PC-3 (cell line): ENCODE measurements at regions not wholly inside any gene's neighbourhood (a gene's known extent, or its start where the extent isn't known, plus 50 kb on each side); places are given as distances from the start of the nearest gene placed in this dataset.

ENCODE experiments used
- ATAC-seq: fragments of 200-7000 bp; cut with Tn5 transposase; 2 replicates; pipeline ENCODE4 v1.9.1; 2020; ENCODE audit warnings: mild to moderate bottlenecking, moderate library complexity
- BruUV-seq: library from RNA; stranded (reverse); fragments of 400-500 nt; replicated peaks from 2 replicates; lab custom pipeline; 2021; lab: Mats Ljungman, UMichigan
- CTCF ChIA-PET: fragments of 300-600 bp; sonication (Branson Sonifier 250); formaldehyde crosslinking; loops from one replicate; lab custom pipeline; 2022; ENCODE audit warnings: antibody characterized with exemption; lab: Charles Lee
- POLR2A ChIA-PET: fragments of 300-600 bp; sonication (Branson Sonifier 250); formaldehyde crosslinking; loops from one replicate; lab custom pipeline; 2022; ENCODE audit warnings: antibody characterized with exemption; ENCODE audit not compliant: unreplicated experiment; lab: Charles Lee
- DNase-seq: peaks from one replicate; pipeline ENCODE4 v3.0.0-alpha.2; 2015
- H2AFZ ChIP-seq: fragments of 300-600 bp; sonication (generic); 2 replicates; pipeline ENCODE4 v1.6.0; 2016; ENCODE audit warnings: antibody characterized with exemption, low read length
- H3F3A ChIP-seq: fragments of 300-600 bp; sonication (generic); one replicate; pipeline ENCODE4 v1.6.0; 2017; ENCODE audit warnings: antibody characterized with exemption, low read length, control low read depth, mild to moderate bottlenecking; ENCODE audit not compliant: unreplicated experiment
- H3K27ac ChIP-seq: fragments of 300-600 bp; sonication (generic); 2 replicates; pipeline ENCODE4 v1.5.1; 2016; ENCODE audit warnings: mild to moderate bottlenecking, low read length
- H3K27me3 ChIP-seq: fragments of 300-600 bp; sonication (generic); 2 replicates; pipeline ENCODE4 v1.6.1; 2016; ENCODE audit warnings: low read length, mixed read lengths
- H3K36me3 ChIP-seq: fragments of 300-600 bp; sonication (generic); 2 replicates; pipeline ENCODE4 v1.6.1; 2016; ENCODE audit warnings: low read depth, mixed run types, low read length, mixed read lengths
- H3K4me1 ChIP-seq: fragments of 300-600 bp; sonication (generic); 2 replicates; pipeline ENCODE4 v1.5.1; 2016; ENCODE audit warnings: low read length; ENCODE audit not compliant: insufficient read depth
- H3K4me2 ChIP-seq: fragments of 300-600 bp; sonication (generic); 2 replicates; pipeline ENCODE4 v1.6.0; 2016; ENCODE audit warnings: low read length
- H3K4me3 ChIP-seq: fragments of 300-600 bp; sonication (generic); 2 replicates; pipeline ENCODE4 v1.5.1; 2016; ENCODE audit warnings: mild to moderate bottlenecking, low read length, mixed read lengths
- H3K79me2 ChIP-seq: fragments of 300-600 bp; sonication (generic); 2 replicates; pipeline ENCODE4 v1.6.1; 2017; ENCODE audit warnings: low read length, mixed read lengths
- H3K9ac ChIP-seq: fragments of 300-600 bp; sonication (generic); 2 replicates; pipeline ENCODE4 v1.6.0; 2016; ENCODE audit warnings: mild to moderate bottlenecking, low read length
- H3K9me2 ChIP-seq: fragments of 300-600 bp; sonication (generic); replicated peaks from 2 replicates; pipeline ENCODE4 v1.6.1; 2016; ENCODE audit warnings: mixed run types, low read length, mixed read lengths
- H3K9me3 ChIP-seq: fragments of 300-600 bp; sonication (generic); 2 replicates; pipeline ENCODE4 v1.6.1; 2016; ENCODE audit warnings: low read length, mixed read lengths
- H4K20me1 ChIP-seq: fragments of 300-600 bp; sonication (generic); 2 replicates; pipeline ENCODE4 v1.6.1; 2016; ENCODE audit warnings: low read length, mixed read lengths
- CTCF ChIP-seq: fragments of 300-600 bp; sonication (generic); conservative IDR thresholded peaks from 2 replicates; pipeline ENCODE4 v1.5.1; 2017; ENCODE audit warnings: antibody characterized with exemption, low read depth, mild to moderate bottlenecking, low read length
- EZH2 ChIP-seq: fragments of 300-600 bp; sonication (generic); IDR thresholded peaks from one replicate; pipeline ENCODE4 v1.6.1; 2017; ENCODE audit warnings: antibody characterized with exemption, mild to moderate bottlenecking, low read length; ENCODE audit not compliant: unreplicated experiment
- EZH2phosphoT487 ChIP-seq: fragments of 300-600 bp; sonication (generic); IDR thresholded peaks from 2 replicates; pipeline ENCODE4 v1.6.1; 2018; ENCODE audit warnings: mild to moderate bottlenecking, antibody characterized with exemption, low read length, borderline replicate concordance
- intact Hi-C: fragments of 100-400 bp; cut with micrococcal nuclease; formaldehyde crosslinking; loops from 2 replicates; pipeline ENCODE4 v1.9.0; 2023

GRCh38 chr13:20351281-20352022 lies 119.3 kb upstream of the GJB6 start:
- no peak for TF ChIP-seq CTCF
- TF ChIP-seq EZH2 = no peak
- no peak for TF ChIP-seq EZH2phosphoT487
- Histone ChIP-seq H3K79me2 (no peaks in the 10 kb centered on the region), H3K4me2 (peak overlapping the region; percentile 57), H3K9ac (peak overlapping the region; percentile 9; the same call in 1 of the 2 replicates), H3K4me3 (no peak overlapping the region; the same call in 1 of the 2 replicates), H3K36me3 (no peaks in the 10 kb centered on the region), H2AFZ (peak overlapping the region; percentile 29; the same call in 1 of the 2 replicates), H4K20me1 (no peaks in the 10 kb centered on the region), H3K27ac (peak overlapping the region; percentile 78), H3K27me3 (no peaks in the 10 kb centered on the region), H3K9me3 (no peaks in the 10 kb centered on the region), H3K4me1 (peaks cover 33% of the 10 kb centered on the region), H3F3A (peaks cover 5% of the 10 kb centered on the region), H3K9me2 (no peaks in the 10 kb centered on the region)
- DNase-seq = peak; percentile 90
- no TSS peak for BruUV-seq
- intact Hi-C loops = no loop called here
- ATAC-seq = peak; percentile 42
- POLR2A ChIA-PET = no interaction called here
- CTCF ChIA-PET = no interaction called here

GRCh38 chr13:20350819-20351218 lies 118.7 kb upstream of the GJB6 start:
- no TSS peak for BruUV-seq

More at GRCh38 chr13:20350819-20351218, 118.7 kb upstream of the GJB6 start:
- peak overlapping the region; percentile 78 for H3K27ac ChIP-seq
- DNase-seq = no peak
- H3K9me2 ChIP-seq = no peaks in the 10 kb centered on the region
- ATAC-seq = no peak
- intact Hi-C loops = no loop called here
- ChIA-PET POLR2A (no interaction called here), CTCF (no interaction called here)
- H3K36me3 ChIP-seq = no peaks in the 10 kb centered on the region
- TF ChIP-seq EZH2 (no peak), CTCF (no peak), EZH2phosphoT487 (no peak)
- peak overlapping the region; percentile 9 for H3K9ac ChIP-seq
- H2AFZ ChIP-seq = peak overlapping the region; percentile 29; the same call in 1 of the 2 replicates
- H3F3A ChIP-seq = peaks cover 5% of the 10 kb centered on the region
- H3K9me3 ChIP-seq = no peaks in the 10 kb centered on the region
- H4K20me1 ChIP-seq = no peaks in the 10 kb centered on the region
- peaks cover 33% of the 10 kb centered on the region for H3K4me1 ChIP-seq
- H3K79me2 ChIP-seq = no peaks in the 10 kb centered on the region
- H3K27me3 ChIP-seq = no peaks in the 10 kb centered on the region
- no peak overlapping the region; the same call in 1 of the 2 replicates for H3K4me3 ChIP-seq
- peak overlapping the region; percentile 57 for H3K4me2 ChIP-seq
